GM19043 (cell line): ENCODE measurements at regions not wholly inside any gene's neighbourhood (a gene's known extent, or its start where the extent isn't known, plus 50 kb on each side); places are given as distances from the start of the nearest gene placed in this dataset.
"Not testable (repeated sequence)": the region's sequence is repeated elsewhere in the genome, so short reads cannot be mapped to it uniquely, and the experiment has no call there.

Experiments used
- ATAC-seq: cut with Tn5 transposase; IDR thresholded peaks from one replicate; pipeline ENCODE4 v1.9.1; 2021; ENCODE audit warnings: low read depth; ENCODE audit not compliant: unreplicated experiment

- ATAC-seq: no peak
Measured at GRCh38 chr5:109630093-109630492, 59.6 kb upstream of the MAN2A1 start.

- no peak for ATAC-seq
Measured at GRCh38 chr5:109628591-109628990, 61.1 kb upstream of the MAN2A1 start.

GRCh38 chr5:109621266-109621665 is 68.5 kb upstream of the MAN2A1 start:
- ATAC-seq: not testable (repeated sequence)

GRCh38 chr5:109620651-109621050 is 69.1 kb upstream of the MAN2A1 start:
- no peak for ATAC-seq

GRCh38 chr5:109619606-109620005 is 70.1 kb upstream of the MAN2A1 start:
- no peak for ATAC-seq

- ATAC-seq: no peak
Measured at GRCh38 chr5:109619021-109619460, 70.7 kb upstream of the MAN2A1 start.

GRCh38 chr5:109614981-109615380 is 74.7 kb upstream of the MAN2A1 start:
- no peak for ATAC-seq

GRCh38 chr5:109614301-109614700 is 75.4 kb upstream of the MAN2A1 start:
- ATAC-seq: no peak

- ATAC-seq: no peak
Measured at GRCh38 chr5:109612278-109612905, 77.3 kb upstream of the MAN2A1 start.

- no peak for ATAC-seq
Measured at GRCh38 chr5:109611505-109611904, 78.2 kb upstream of the MAN2A1 start.

GRCh38 chr5:109611061-109611460 is 78.7 kb upstream of the MAN2A1 start:
- no peak for ATAC-seq

- ATAC-seq: no peak
Measured at GRCh38 chr5:109610581-109610980, 79.1 kb upstream of the MAN2A1 start.

GRCh38 chr5:109605207-109605730 is 84.5 kb upstream of the MAN2A1 start:
- no peak for ATAC-seq

- ATAC-seq: no peak
Measured at GRCh38 chr5:109604758-109605157, 85.0 kb upstream of the MAN2A1 start.

GRCh38 chr5:109601736-109602135 is 88.0 kb upstream of the MAN2A1 start:
- ATAC-seq: no peak

- ATAC-seq: no peak
Measured at GRCh38 chr5:109597893-109598292, 91.8 kb upstream of the MAN2A1 start.

GRCh38 chr5:109594217-109594616 is 95.5 kb upstream of the MAN2A1 start:
- ATAC-seq: no peak

- no peak for ATAC-seq
Measured at GRCh38 chr5:109590799-109591198, 98.9 kb upstream of the MAN2A1 start.

- ATAC-seq: no peak
Measured at GRCh38 chr5:109589986-109590385, 99.7 kb upstream of the MAN2A1 start.

GRCh38 chr5:109589239-109589638 is 100.5 kb upstream of the MAN2A1 start:
- ATAC-seq: no peak

GRCh38 chr5:109588281-109589035 is 101.3 kb upstream of the MAN2A1 start:
- no peak for ATAC-seq
